ENCODE measurements at regions not wholly inside any gene's neighbourhood (a gene's known extent, or its start where the extent isn't known, plus 50 kb on each side); places are given as distances from the start of the nearest gene placed in this dataset.

DNA sequence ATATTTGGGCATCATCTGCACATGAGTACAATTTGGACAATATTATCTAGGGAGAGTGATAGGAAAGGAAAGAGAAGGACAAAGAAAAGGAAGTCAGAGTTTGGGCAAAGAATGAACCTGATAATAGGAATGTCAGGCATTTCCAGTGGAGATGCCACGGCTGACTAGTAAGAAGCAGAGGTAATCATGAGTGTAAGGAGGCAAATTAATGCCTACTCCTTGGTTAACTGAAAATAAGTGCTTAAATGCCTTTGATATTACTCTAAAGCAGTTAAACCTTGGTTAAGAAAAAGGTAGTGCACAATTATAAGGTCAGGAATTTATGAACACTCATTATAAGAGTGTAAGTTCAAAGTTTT is 99.2 kb upstream of the DDIT4L start:
- no peak for TF ChIP-seq RFX5 (IDR thresholded peaks at IDR 0.05; ENCODE audit: low read length)
- TF ChIP-seq, protein P1, sequence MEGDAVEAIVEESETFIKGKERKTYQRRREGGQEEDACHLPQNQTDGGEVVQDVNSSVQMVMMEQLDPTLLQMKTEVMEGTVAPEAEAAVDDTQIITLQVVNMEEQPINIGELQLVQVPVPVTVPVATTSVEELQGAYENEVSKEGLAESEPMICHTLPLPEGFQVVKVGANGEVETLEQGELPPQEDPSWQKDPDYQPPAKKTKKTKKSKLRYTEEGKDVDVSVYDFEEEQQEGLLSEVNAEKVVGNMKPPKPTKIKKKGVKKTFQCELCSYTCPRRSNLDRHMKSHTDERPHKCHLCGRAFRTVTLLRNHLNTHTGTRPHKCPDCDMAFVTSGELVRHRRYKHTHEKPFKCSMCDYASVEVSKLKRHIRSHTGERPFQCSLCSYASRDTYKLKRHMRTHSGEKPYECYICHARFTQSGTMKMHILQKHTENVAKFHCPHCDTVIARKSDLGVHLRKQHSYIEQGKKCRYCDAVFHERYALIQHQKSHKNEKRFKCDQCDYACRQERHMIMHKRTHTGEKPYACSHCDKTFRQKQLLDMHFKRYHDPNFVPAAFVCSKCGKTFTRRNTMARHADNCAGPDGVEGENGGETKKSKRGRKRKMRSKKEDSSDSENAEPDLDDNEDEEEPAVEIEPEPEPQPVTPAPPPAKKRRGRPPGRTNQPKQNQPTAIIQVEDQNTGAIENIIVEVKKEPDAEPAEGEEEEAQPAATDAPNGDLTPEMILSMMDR (IDR thresholded peaks at IDR 0.05) = no peak
- no peak for TF ChIP-seq SMC3 (IDR thresholded peaks at IDR 0.05; ENCODE audit: low read depth, low read length)
- no peak for TF ChIP-seq POLR2AphosphoS5 (IDR thresholded peaks at IDR 0.05; ENCODE audit: low read depth, low read length)
- TF ChIP-seq, protein P2, sequence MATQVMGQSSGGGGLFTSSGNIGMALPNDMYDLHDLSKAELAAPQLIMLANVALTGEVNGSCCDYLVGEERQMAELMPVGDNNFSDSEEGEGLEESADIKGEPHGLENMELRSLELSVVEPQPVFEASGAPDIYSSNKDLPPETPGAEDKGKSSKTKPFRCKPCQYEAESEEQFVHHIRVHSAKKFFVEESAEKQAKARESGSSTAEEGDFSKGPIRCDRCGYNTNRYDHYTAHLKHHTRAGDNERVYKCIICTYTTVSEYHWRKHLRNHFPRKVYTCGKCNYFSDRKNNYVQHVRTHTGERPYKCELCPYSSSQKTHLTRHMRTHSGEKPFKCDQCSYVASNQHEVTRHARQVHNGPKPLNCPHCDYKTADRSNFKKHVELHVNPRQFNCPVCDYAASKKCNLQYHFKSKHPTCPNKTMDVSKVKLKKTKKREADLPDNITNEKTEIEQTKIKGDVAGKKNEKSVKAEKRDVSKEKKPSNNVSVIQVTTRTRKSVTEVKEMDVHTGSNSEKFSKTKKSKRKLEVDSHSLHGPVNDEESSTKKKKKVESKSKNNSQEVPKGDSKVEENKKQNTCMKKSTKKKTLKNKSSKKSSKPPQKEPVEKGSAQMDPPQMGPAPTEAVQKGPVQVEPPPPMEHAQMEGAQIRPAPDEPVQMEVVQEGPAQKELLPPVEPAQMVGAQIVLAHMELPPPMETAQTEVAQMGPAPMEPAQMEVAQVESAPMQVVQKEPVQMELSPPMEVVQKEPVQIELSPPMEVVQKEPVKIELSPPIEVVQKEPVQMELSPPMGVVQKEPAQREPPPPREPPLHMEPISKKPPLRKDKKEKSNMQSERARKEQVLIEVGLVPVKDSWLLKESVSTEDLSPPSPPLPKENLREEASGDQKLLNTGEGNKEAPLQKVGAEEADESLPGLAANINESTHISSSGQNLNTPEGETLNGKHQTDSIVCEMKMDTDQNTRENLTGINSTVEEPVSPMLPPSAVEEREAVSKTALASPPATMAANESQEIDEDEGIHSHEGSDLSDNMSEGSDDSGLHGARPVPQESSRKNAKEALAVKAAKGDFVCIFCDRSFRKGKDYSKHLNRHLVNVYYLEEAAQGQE (IDR thresholded peaks at IDR 0.05; ENCODE audit: low read depth, low read length) = no peak
